ENCODE measurements at regions not wholly inside any gene's neighbourhood (a gene's known extent, or its start where the extent isn't known, plus 50 kb on each side); places are given as distances from the start of the nearest gene placed in this dataset.
A peak's percentile ranks its signal among the peaks of the same experiment; 100 is the strongest.
"Not testable (repeated sequence)": the region's sequence is repeated elsewhere in the genome, so short reads cannot be mapped to it uniquely, and the experiment has no call there.

- no peak for DNase-seq
Observed at GRCh38 chr18:10319914-10320600, 134.4 kb upstream of the APCDD1 start.

- no peak for DNase-seq
Observed at GRCh38 chr18:10320791-10321190, 133.6 kb upstream of the APCDD1 start.

- DNase-seq: no peak
Observed at GRCh38 chr18:10321576-10321975, 132.9 kb upstream of the APCDD1 start.

GRCh38 chr18:10322004-10322403 lies 132.4 kb upstream of the APCDD1 start:
- no peak for DNase-seq

GRCh38 chr18:10322435-10322834 lies 132.0 kb upstream of the APCDD1 start:
- no peak for DNase-seq

GRCh38 chr18:10329101-10329500 lies 125.3 kb upstream of the APCDD1 start:
- DNase-seq: peak; percentile 86

- DNase-seq: no peak
Observed at GRCh38 chr18:10330428-10330827, 124.0 kb upstream of the APCDD1 start.

- peak; percentile 67 for DNase-seq
Observed at GRCh38 chr18:10332452-10332851, 122.0 kb upstream of the APCDD1 start.

GRCh38 chr18:10336749-10337350 lies 117.6 kb upstream of the APCDD1 start:
- DNase-seq: no peak

- no peak for DNase-seq
Observed at GRCh38 chr18:10340821-10341220, 113.6 kb upstream of the APCDD1 start.

GRCh38 chr18:10343778-10344177 lies 110.7 kb upstream of the APCDD1 start:
- DNase-seq: no peak

- no peak for DNase-seq
Observed at GRCh38 chr18:10346749-10347415, 107.6 kb upstream of the APCDD1 start.

GRCh38 chr18:10349561-10349960 lies 104.9 kb upstream of the APCDD1 start:
- DNase-seq: no peak

- no peak for DNase-seq
Observed at GRCh38 chr18:10350661-10351060, 103.8 kb upstream of the APCDD1 start.

GRCh38 chr18:10351219-10351818 lies 103.1 kb upstream of the APCDD1 start:
- no peak for DNase-seq

GRCh38 chr18:10351858-10352257 lies 102.6 kb upstream of the APCDD1 start:
- no peak for DNase-seq

GRCh38 chr18:10352671-10353070 lies 101.8 kb upstream of the APCDD1 start:
- DNase-seq: no peak

- DNase-seq: no peak
Observed at GRCh38 chr18:10353791-10354190, 100.6 kb upstream of the APCDD1 start.

GRCh38 chr18:10354241-10354811 lies 100.1 kb upstream of the APCDD1 start:
- no peak for DNase-seq

- DNase-seq: no peak
Observed at GRCh38 chr18:10354890-10355289, 99.5 kb upstream of the APCDD1 start.

- not testable (repeated sequence) for DNase-seq
Observed at GRCh38 chr18:10356999-10357398, 97.4 kb upstream of the APCDD1 start.

- no peak for DNase-seq
Observed at GRCh38 chr18:10361660-10362059, 92.8 kb upstream of the APCDD1 start.

GRCh38 chr18:10365021-10365500 lies 89.4 kb upstream of the APCDD1 start:
- peak; percentile 94 for DNase-seq

All from NCI-H82 (cell line).